PC-3 (cell line): ENCODE measurements at regions not wholly inside any gene's neighbourhood (a gene's known extent, or its start where the extent isn't known, plus 50 kb on each side); places are given as distances from the start of the nearest gene placed in this dataset.

ENCODE experiments used
- CTCF ChIP-seq: fragments of 300-600 bp; sonication (generic); conservative IDR thresholded peaks from 2 replicates; pipeline ENCODE4 v1.5.1; 2017; ENCODE audit warnings: antibody characterized with exemption, low read depth, mild to moderate bottlenecking, low read length
- EZH2 ChIP-seq: fragments of 300-600 bp; sonication (generic); IDR thresholded peaks from one replicate; pipeline ENCODE4 v1.6.1; 2017; ENCODE audit warnings: antibody characterized with exemption, mild to moderate bottlenecking, low read length; ENCODE audit not compliant: unreplicated experiment
- EZH2phosphoT487 ChIP-seq: fragments of 300-600 bp; sonication (generic); IDR thresholded peaks from 2 replicates; pipeline ENCODE4 v1.6.1; 2018; ENCODE audit warnings: mild to moderate bottlenecking, antibody characterized with exemption, low read length, borderline replicate concordance

- TF ChIP-seq CTCF (no peak), EZH2 (no peak), EZH2phosphoT487 (no peak)
Observed at GRCh38 chr4:112002248-112002661, 143.0 kb upstream of the FAM241A start.
